ENCODE measurements at regions not wholly inside any gene's neighbourhood (a gene's known extent, or its start where the extent isn't known, plus 50 kb on each side); places are given as distances from the start of the nearest gene placed in this dataset.

DNA sequence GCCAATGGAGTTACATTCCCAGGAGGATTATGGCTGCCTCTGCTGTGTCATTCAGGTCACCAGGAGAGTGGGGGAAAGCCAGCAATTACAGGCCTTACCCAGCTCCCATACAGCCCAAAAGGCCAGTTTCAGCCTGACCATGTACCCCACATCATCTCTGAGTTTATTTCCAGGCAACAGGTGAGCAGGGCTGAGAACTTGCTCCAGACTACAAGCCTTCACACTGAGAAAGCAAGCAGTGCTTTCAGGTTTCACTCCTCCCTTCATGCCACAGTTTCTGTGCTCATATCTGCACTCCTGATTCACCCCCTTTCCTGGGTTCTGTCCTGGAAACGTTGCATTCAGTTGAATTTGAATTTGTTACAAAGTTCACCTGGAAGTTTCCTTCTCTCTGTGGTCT, 68.1 kb upstream of the ABI3BP start:
- DNase-seq (ENCODE audit: low read depth): no peak
- Histone ChIP-seq H3K36me3 (ENCODE audit: control insufficient read depth, insufficient read depth, low read length) (no peaks in the 10 kb centered on the region), H3K4me3 (ENCODE audit: low read depth, low read length) (no peak overlapping the region), H3K27me3 (ENCODE audit: control insufficient read depth, insufficient read depth, low read length) (no peaks in the 10 kb centered on the region)
- TF ChIP-seq, protein P1, sequence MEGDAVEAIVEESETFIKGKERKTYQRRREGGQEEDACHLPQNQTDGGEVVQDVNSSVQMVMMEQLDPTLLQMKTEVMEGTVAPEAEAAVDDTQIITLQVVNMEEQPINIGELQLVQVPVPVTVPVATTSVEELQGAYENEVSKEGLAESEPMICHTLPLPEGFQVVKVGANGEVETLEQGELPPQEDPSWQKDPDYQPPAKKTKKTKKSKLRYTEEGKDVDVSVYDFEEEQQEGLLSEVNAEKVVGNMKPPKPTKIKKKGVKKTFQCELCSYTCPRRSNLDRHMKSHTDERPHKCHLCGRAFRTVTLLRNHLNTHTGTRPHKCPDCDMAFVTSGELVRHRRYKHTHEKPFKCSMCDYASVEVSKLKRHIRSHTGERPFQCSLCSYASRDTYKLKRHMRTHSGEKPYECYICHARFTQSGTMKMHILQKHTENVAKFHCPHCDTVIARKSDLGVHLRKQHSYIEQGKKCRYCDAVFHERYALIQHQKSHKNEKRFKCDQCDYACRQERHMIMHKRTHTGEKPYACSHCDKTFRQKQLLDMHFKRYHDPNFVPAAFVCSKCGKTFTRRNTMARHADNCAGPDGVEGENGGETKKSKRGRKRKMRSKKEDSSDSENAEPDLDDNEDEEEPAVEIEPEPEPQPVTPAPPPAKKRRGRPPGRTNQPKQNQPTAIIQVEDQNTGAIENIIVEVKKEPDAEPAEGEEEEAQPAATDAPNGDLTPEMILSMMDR (IDR thresholded peaks at IDR 0.05; ENCODE audit: insufficient read depth, low read length, poor library complexity, severe bottlenecking): no peak

- H3K36me3 ChIP-seq (ENCODE audit: control insufficient read depth, insufficient read depth, low read length): no peaks in the 10 kb centered on the region
- DNase-seq (ENCODE audit: low read depth): no peak
- no peak overlapping the region for H3K4me3 ChIP-seq (ENCODE audit: low read depth, low read length)
- no peaks in the 10 kb centered on the region for H3K27me3 ChIP-seq (ENCODE audit: control insufficient read depth, insufficient read depth, low read length)
- TF ChIP-seq, protein P1 (IDR thresholded peaks at IDR 0.05; ENCODE audit: insufficient read depth, low read length, poor library complexity, severe bottlenecking): no peak
Measured at GRCh38 chr3:101050866-101051265, 57.6 kb upstream of the ABI3BP start.

DNA sequence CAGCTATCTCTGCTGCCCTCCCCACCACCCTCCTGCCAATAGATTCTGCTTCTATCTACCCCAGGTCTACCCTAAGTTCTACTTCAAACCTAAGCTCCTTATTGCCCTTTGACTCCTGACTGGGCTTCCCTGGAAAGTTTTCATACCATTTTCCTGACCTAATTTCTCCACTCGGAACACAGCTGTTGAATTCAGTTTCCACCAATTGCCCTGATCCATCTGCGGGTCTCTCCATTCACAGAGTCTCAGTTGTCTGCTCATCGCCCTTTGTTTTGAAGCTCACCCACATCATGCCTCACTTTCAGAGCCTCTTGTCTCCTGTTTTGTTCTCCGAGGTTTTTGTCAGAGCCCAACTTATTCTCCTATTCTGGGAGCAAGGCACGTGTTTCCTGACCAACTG, 56.8 kb upstream of the ABI3BP start:
- TF ChIP-seq, protein P1 (IDR thresholded peaks at IDR 0.05; ENCODE audit: insufficient read depth, low read length, poor library complexity, severe bottlenecking): no peak
- no peaks in the 10 kb centered on the region for H3K36me3 ChIP-seq (ENCODE audit: control insufficient read depth, insufficient read depth, low read length)
- H3K4me3 ChIP-seq (ENCODE audit: low read depth, low read length): no peak overlapping the region
- no peak for DNase-seq (ENCODE audit: low read depth)
- no peaks in the 10 kb centered on the region for H3K27me3 ChIP-seq (ENCODE audit: control insufficient read depth, insufficient read depth, low read length)

DNA sequence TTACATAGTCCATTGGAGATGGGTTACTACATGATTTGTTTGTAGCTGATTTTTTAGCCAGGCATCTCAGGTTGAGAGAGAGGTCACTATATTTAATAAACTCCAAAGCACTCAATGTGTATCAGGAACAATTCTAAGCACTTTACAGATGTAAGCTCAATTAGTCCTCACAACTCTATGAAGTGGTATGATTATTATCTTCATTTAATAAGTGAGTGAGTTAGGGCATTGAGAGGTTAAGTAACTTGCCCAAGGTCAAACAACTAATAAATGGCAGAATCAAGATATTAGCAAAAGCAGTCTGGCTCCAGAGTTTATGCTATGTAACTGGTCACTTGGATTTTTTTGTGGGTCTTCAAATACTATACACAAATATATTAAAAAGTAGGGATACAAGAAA, 56.3 kb upstream of the ABI3BP start:
- no peak for DNase-seq (ENCODE audit: low read depth)
- no peaks in the 10 kb centered on the region for H3K36me3 ChIP-seq (ENCODE audit: control insufficient read depth, insufficient read depth, low read length)
- no peaks in the 10 kb centered on the region for H3K27me3 ChIP-seq (ENCODE audit: control insufficient read depth, insufficient read depth, low read length)
- H3K4me3 ChIP-seq (ENCODE audit: low read depth, low read length): no peak overlapping the region
- TF ChIP-seq, protein P1 (IDR thresholded peaks at IDR 0.05; ENCODE audit: insufficient read depth, low read length, poor library complexity, severe bottlenecking): no peak

- Histone ChIP-seq H3K27me3 (ENCODE audit: control insufficient read depth, insufficient read depth, low read length) (no peaks in the 10 kb centered on the region), H3K4me3 (ENCODE audit: low read depth, low read length) (no peak overlapping the region), H3K36me3 (ENCODE audit: control insufficient read depth, insufficient read depth, low read length) (no peaks in the 10 kb centered on the region)
- TF ChIP-seq, protein P1 (IDR thresholded peaks at IDR 0.05; ENCODE audit: insufficient read depth, low read length, poor library complexity, severe bottlenecking): no peak
- DNase-seq (ENCODE audit: low read depth): no peak
Measured at GRCh38 chr3:101043687-101044078, 50.5 kb upstream of the ABI3BP start.

DNA sequence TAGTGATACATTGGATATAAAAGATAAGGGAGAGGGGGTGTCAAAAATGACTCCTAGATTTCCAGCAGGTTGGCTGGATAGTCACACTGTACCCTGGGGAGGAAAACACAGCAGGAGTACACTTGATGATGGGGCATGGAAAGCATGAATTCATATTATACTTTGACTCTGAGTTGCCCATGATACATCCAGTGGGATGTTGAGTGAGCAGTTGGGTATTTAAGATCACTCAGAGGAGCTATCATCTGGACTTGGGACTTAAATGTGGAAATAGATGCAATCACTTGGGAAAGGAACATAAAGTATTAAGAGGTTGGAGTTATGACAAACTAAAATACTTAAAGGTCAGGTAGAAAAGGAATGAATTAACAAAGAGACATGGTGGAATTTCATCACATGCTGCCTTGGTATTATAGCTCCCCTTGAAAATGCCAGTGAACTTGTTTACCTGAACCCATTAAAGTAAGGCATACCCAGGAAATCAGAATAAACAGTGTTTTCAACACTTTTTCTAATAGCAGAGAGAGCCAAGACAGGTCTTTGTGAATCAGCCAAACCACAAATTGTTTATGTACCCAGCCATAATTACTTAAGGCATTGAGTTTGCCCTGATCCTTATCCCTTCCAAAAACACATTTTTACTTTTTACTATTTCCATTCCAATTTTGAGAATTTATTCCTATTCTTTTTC, 49.9 kb upstream of the ABI3BP start:
- TF ChIP-seq, protein P1 (IDR thresholded peaks at IDR 0.05; ENCODE audit: insufficient read depth, low read length, poor library complexity, severe bottlenecking): no peak
- Histone ChIP-seq H3K27me3 (ENCODE audit: control insufficient read depth, insufficient read depth, low read length) (no peaks in the 10 kb centered on the region), H3K36me3 (ENCODE audit: control insufficient read depth, insufficient read depth, low read length) (no peaks in the 10 kb centered on the region), H3K4me3 (ENCODE audit: low read depth, low read length) (no peak overlapping the region)
- DNase-seq (ENCODE audit: low read depth): no peak
